ENCODE measurements at regions not wholly inside any gene's neighbourhood (a gene's known extent, or its start where the extent isn't known, plus 50 kb on each side); places are given as distances from the start of the nearest gene placed in this dataset.
A peak's percentile ranks its signal among the peaks of the same experiment; 100 is the strongest.

DNA sequence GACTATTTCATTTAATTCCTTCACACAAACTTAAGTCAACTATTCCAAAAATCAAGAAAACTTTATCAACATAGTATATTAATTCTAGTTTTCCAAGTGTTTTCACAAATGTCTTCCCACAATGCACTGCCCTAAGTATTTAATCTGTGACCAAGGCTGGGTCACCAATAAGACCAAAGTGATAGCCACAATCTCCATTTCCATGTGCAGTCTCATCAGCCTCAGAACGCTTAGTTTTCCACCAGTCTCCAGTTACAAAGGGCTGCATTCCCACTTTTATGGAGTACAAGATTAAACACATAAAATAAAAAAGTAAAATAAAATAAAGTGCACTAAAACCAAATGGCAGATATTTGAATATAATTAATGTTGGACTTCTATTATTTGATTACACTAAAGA lies 371.6 kb upstream of the CCNH start:
- peaks cover 27% of the 10 kb centered on the region for H3K27me3 ChIP-seq

DNA sequence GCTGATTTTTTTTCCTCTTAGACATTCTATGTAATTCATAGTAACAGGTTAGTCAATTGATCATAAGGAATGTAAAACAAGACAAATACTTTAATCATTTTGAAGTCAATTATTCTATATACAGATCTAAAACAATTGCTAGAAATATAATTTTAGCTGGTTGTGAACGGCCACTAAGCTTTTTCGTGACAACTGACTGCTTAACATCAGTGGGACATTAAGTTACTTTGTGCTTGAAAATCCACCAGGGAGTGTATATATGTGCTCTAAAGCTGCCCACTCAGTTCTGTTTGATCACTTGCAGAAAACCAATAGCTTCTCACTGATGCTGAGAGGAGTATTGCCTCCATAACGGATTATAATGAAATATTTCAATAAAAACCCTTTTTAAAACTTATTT lies 370.2 kb upstream of the CCNH start:
- Histone ChIP-seq H3K4me1 (ENCODE audit: low read depth) (no peaks in the 10 kb centered on the region), H3K36me3 (no peaks in the 10 kb centered on the region), H3K27me3 (peaks cover 27% of the 10 kb centered on the region), H3K9me3 (ENCODE audit: low read depth) (no peaks in the 10 kb centered on the region), H3K4me3 (no peak overlapping the region), H3K27ac (no peak overlapping the region)
- DNase-seq (ENCODE audit: low read depth in 1 of 2, low spot score in 1 of 2) = no peak
- TF ChIP-seq, protein P1, sequence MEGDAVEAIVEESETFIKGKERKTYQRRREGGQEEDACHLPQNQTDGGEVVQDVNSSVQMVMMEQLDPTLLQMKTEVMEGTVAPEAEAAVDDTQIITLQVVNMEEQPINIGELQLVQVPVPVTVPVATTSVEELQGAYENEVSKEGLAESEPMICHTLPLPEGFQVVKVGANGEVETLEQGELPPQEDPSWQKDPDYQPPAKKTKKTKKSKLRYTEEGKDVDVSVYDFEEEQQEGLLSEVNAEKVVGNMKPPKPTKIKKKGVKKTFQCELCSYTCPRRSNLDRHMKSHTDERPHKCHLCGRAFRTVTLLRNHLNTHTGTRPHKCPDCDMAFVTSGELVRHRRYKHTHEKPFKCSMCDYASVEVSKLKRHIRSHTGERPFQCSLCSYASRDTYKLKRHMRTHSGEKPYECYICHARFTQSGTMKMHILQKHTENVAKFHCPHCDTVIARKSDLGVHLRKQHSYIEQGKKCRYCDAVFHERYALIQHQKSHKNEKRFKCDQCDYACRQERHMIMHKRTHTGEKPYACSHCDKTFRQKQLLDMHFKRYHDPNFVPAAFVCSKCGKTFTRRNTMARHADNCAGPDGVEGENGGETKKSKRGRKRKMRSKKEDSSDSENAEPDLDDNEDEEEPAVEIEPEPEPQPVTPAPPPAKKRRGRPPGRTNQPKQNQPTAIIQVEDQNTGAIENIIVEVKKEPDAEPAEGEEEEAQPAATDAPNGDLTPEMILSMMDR (IDR thresholded peaks at IDR 0.05; ENCODE audit: low read depth, low read length) = no peak

More for the DNA sequence above, 371.6 kb upstream of the CCNH start:
- no peak overlapping the region for H3K4me3 ChIP-seq
- TF ChIP-seq, protein P1 (IDR thresholded peaks at IDR 0.05; ENCODE audit: low read depth, low read length) = no peak
- no peaks in the 10 kb centered on the region for H3K36me3 ChIP-seq
- DNase-seq (ENCODE audit: low read depth in 1 of 2, low spot score in 1 of 2) = no peak
- no peak overlapping the region for H3K27ac ChIP-seq
- no peaks in the 10 kb centered on the region for H3K4me1 ChIP-seq (ENCODE audit: low read depth)
- H3K9me3 ChIP-seq (ENCODE audit: low read depth) = no peaks in the 10 kb centered on the region

DNA sequence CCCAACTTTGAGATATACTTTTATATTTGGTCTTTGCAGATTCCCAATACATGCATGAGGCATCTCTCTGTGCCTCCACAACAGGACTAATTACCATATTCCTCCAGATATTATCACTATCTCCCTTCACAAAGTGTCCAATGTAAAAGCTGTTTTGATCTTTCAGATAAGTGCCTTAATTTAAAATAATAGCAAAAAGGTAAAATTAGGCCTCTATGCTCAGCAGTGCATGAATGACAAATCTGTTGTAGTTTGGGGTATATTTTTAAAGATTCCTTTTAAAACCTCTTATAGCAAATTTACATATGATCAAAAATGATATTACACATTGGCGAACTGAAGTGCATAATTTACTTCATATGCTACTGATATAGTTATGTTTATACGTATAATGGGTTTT lies 369.2 kb upstream of the CCNH start:
- no peaks in the 10 kb centered on the region for H3K4me1 ChIP-seq (ENCODE audit: low read depth)
- TF ChIP-seq, protein P1 (IDR thresholded peaks at IDR 0.05; ENCODE audit: low read depth, low read length) = no peak
- peaks cover 18% of the 10 kb centered on the region for H3K27me3 ChIP-seq
- H3K9me3 ChIP-seq (ENCODE audit: low read depth) = no peaks in the 10 kb centered on the region
- DNase-seq (ENCODE audit: low read depth in 1 of 2, low spot score in 1 of 2) = no peak
- H3K27ac ChIP-seq = no peak overlapping the region
- no peaks in the 10 kb centered on the region for H3K36me3 ChIP-seq
- no peak overlapping the region for H3K4me3 ChIP-seq

DNA sequence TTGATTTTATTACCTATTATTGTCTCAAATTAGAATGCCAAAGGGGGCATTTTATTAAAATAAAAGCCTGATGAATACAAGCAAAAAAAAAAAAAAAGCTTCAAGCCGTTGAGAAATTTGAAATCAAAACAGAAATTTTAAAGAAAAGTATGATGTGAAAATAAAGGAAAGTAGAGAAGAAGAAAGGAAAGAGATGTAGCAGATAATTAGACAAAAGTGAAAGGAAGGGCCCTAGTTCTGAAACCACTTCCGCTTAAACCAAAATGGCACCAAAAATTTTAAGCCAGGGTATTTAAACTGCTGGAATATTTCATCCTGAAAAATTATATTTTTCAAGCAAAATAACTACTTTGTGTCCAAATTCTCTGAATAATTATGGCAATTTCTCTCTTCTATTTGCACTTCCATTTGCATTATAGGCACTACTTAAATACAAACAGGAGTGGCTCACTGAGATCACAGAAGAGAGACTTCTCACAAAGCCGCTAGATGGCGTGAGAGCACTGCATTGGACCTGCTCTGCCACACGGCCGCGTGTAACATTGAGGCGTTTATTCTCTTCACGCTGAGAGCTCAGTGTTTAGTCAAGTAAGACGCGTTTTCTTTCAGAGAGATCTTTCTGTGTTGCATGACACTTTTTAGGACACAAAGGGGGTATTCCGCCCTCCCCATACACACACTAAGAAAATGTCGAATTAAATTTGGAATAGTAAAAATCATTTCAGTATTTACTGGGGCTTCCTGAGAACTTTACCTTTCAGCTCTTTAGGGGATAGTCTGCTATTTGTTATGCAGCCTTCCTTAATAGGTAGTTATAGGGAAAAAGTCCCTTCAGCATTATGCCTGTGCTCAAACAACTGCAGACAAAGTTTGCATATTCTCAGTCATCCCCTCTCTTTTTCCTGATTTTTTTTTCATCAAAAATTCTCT lies 368.4 kb upstream of the CCNH start:
- TF ChIP-seq, protein P1 (IDR thresholded peaks at IDR 0.05; ENCODE audit: low read depth, low read length) = peak; percentile 93
- Histone ChIP-seq H3K27ac (no peak overlapping the region), H3K36me3 (no peaks in the 10 kb centered on the region), H3K27me3 (peaks cover 10% of the 10 kb centered on the region), H3K4me1 (ENCODE audit: low read depth) (no peaks in the 10 kb centered on the region), H3K9me3 (ENCODE audit: low read depth) (no peaks in the 10 kb centered on the region), H3K4me3 (no peak overlapping the region)
- peak; percentile 89 to 92 for DNase-seq (ENCODE audit: low read depth in 1 of 2, low spot score in 1 of 2)

DNA sequence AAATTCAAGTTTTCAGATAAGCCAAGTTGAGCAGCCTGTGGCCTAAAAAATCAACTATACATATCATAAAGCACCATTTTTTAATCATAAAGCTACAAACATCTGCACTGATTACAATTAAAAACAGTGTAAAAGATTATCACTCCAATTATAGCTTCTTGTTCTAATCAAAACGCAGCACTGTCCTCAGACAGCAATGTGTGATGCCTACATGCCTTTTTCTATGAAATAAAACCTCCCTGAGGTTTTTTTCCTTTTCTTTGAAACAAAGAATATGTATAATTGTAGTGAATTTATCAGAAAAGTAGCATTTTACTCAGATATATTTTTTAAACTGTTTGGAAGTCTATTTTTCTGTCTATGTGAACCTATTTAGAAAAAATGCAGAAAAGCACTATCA lies 366.1 kb upstream of the CCNH start:
- Histone ChIP-seq H3K36me3 (no peaks in the 10 kb centered on the region), H3K4me3 (no peak overlapping the region), H3K4me1 (ENCODE audit: low read depth) (no peaks in the 10 kb centered on the region), H3K27me3 (peaks cover 4% of the 10 kb centered on the region), H3K27ac (no peak overlapping the region), H3K9me3 (ENCODE audit: low read depth) (no peaks in the 10 kb centered on the region)
- DNase-seq (ENCODE audit: low read depth in 1 of 2, low spot score in 1 of 2) = no peak
- TF ChIP-seq, protein P1 (IDR thresholded peaks at IDR 0.05; ENCODE audit: low read depth, low read length) = no peak
